ENCODE measurements at regions not wholly inside any gene's neighbourhood (a gene's known extent, or its start where the extent isn't known, plus 50 kb on each side); places are given as distances from the start of the nearest gene placed in this dataset.
"Not testable (repeated sequence)": the region's sequence is repeated elsewhere in the genome, so short reads cannot be mapped to it uniquely, and the experiment has no call there.

GRCh38 chr12:58336581-58337242, 395.3 kb downstream of the ATP23 start:
- not testable (repeated sequence) for TF ChIP-seq CTCF (conservative IDR thresholded peaks at IDR 0.05); ZFX (IDR thresholded peaks at IDR 0.05)

Measured in C4-2B (cell line).